MV-4-11 (cell line): ENCODE measurements at regions not wholly inside any gene's neighbourhood (a gene's known extent, or its start where the extent isn't known, plus 50 kb on each side); places are given as distances from the start of the nearest gene placed in this dataset.

Source experiments
- DNase-seq: peaks from one replicate; lab custom pipeline; 2025; lab: John Stamatoyannopoulos, UW

GRCh38 chr3:110227991-110228390 is 843.6 kb upstream of the NECTIN3 start:
- DNase-seq: no peak

DNA sequence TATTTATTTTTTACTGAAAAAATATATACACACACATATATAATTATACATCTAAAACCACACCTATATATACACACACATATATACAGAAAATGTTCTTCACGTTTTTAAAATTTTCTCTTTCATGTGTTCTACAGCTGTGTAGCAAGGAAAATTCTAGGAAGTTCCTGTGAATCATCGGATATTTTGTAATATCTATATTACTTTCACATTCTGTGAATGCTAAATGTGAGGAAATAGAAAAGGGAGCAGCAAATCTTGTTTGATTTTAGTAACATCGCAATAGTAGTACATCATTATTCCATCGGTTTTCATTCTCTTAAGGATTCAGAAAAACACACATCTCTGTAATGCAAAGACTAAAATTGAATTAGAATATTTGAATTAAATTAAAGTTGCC is 836.8 kb upstream of the NECTIN3 start:
- DNase-seq: peak; percentile 39

DNA sequence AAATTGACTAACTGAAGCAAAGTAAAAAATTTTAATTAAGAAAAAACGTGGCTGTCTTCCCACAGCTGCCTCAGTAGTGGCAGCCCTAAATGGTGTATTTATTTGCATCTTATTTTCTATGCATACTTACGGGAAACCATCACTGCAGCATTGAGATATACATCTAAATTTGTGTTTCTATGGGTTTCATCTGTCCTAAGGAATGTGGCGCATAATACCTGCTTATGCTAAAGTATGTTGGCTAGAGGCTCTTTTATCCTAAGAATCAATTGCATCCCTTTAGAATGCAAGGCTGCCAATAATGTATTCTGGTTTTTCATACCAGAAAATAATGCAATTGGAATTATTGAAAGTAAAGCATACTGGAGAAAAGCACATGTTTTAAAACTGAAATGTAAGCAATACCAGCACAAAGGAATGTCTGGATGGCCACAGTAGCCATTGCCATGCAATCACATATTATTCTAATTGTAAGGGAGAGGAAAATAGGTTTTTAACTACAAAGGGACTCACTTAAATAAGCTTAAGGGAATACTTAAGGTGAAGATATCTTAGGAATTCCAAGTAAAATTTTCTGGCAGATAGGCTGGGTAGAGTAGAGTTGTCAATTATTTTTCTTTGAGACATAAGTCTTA is 834.5 kb upstream of the NECTIN3 start:
- DNase-seq: no peak

DNA sequence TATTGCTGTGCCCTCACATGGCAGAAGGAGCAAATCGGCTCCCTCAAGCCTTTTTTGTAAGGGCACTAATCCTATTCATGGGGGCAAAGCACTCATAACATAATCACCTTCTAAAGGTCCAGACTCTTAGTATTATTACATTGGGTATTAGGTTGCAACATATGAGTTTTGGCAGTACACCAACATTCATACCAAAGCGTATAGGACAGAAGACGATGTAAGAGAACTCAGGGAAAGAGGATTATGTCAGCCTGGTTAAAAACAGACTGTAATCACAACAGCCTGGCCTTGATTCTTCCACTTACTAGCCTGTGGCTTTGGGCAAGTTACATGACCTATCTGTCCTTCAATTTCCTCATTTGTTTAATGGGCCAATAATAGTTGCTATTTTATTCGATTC is 828.5 kb upstream of the NECTIN3 start:
- DNase-seq: no peak

DNA sequence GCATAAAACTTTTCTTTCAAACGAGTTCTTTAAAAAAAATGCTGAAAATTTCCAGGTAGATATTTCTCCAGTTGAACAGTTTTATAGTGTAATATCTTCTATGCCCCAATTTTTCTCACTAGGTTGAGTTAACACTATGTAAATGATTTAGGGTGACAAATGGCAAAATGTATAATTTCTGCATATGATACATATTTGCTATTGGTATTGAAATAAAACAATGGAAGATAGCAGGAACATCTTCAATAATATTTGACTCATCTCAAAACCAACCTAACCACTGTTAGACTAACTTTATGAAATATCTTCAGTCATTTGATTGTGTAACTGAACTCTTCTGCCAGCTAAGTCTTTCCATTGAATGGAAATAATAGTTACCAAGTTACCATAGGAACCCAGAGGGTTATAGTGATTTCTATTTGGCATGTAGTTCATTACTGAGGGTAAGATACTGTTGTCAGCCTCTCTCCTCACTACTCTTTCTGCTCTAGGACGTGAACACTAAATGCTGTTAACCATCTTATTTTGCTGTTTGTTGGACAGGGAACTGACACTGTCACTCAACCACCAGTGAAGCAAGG is 824.7 kb upstream of the NECTIN3 start:
- peak; percentile 82 for DNase-seq

DNA sequence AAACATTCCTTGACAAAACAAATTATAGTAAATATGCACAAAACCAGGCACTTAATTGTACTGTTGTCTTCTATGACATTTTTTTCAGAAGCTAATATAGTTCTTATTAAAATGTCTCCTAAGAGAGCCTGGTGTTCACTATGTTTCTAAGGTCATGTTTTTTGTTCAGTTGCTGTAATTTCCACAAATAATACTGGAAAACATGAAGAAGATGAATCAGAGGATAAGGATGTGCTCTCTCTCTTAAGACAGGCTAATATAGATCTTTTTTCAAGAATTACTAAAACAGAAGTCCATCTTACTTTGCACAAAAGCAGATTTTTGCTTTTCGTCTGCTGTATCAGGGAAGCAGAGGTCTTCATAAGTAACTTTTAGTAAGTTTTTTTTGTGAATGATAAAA is 823.0 kb upstream of the NECTIN3 start:
- no peak for DNase-seq

- DNase-seq: no peak
Measured at GRCh38 chr3:110253794-110254193, 817.8 kb upstream of the NECTIN3 start.

DNA sequence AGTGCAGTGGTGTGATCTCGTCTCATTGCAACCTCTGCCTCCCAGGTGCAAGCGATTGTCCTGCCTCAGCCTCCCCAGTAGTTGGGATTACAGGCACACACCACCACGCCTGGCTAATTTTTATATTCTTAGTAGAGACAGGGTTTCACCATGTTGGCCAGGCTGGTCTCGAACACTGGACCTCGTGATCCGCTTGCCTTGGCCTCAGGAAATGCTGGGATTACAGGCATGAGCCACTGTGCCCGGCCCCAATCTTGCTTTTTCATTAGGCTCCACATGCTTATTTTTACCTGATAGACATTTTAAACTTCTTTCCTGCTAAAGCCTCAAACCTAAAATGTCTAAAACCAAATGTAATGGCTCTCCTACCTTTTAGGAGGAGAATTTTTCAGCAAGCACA is 817.0 kb upstream of the NECTIN3 start:
- no peak for DNase-seq

DNA sequence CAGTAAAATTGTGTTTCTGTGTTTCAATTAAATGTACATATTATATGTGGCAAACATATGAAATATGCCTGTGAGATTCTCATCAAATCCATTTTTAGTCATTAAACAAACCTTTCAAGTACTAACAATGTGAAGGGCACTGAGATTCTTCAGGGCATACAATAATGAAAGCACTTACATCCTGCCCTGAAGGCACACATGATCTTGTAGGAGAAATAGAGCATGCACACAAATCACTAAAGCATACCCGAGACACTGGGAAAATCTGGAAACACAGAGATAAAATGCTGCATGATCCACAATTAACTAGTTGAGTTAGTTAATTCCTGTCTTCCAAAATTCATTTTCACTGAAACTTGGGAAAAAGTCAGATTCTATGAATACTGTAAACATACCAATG is 810.5 kb upstream of the NECTIN3 start:
- DNase-seq: no peak

- no peak for DNase-seq
Measured at GRCh38 chr3:110262896-110263295, 808.7 kb upstream of the NECTIN3 start.

DNA sequence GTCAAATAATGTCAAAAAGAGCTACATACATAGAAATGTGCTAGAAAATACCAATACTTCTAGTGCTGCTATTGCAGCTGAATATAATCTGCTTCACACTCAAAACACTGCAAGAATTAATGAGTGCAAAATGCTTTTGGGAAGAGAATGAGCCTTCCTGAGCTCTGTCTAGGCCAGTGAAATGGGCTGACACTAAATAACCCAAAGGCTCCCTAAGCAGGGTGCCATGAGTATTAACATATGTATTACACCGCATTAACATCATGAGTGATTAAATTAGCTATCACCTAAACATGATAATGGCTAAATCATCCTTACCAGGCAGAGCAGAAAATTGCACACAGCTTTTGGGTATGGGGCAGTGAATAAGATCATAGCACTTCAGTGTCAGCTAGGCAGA is 806.3 kb upstream of the NECTIN3 start:
- DNase-seq: no peak

DNA sequence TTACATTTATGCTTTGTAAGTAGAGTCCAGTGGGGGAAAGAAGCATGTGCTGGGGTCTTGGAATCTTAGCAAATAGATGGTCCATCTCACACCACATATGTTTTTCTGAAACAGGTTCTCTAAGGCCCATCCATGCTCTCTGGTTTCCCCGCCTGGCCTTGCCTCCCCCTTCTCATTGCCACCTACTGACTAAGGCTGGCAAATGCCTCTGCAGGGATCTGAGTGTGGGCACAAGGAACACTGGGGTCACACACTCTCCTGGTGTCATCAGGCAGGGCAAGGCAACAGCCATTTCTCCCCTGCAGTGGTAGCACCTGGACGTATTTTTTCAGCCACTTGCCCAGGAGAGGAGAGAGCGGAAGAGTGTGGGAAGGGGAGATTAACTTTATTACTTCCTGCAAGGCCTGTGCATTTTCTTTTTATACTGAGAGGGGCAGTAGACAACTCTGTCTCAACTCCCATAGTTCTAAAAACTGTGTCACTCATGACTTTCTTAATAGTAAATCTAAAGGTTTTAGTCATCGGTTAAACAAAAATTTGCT is 804.2 kb upstream of the NECTIN3 start:
- no peak for DNase-seq

DNA sequence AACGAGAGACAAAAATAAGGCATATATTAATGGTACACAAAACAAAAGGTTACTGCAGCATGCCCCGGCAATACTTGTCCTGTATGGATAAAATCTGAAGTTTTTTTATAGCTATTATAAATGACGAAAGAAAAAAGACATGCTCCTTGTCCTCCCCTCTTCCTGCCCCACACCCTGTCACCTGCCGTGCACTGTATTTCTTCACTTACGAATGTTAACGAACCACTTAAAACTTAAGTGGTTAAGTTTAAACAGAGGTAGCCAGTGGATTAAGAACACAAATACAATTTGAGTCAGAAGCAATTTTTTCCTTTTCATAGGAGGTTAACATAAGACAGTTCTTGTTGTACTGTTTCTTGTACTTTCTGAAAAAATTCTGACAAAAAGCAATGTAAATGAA is 799.1 kb upstream of the NECTIN3 start:
- no peak for DNase-seq

DNA sequence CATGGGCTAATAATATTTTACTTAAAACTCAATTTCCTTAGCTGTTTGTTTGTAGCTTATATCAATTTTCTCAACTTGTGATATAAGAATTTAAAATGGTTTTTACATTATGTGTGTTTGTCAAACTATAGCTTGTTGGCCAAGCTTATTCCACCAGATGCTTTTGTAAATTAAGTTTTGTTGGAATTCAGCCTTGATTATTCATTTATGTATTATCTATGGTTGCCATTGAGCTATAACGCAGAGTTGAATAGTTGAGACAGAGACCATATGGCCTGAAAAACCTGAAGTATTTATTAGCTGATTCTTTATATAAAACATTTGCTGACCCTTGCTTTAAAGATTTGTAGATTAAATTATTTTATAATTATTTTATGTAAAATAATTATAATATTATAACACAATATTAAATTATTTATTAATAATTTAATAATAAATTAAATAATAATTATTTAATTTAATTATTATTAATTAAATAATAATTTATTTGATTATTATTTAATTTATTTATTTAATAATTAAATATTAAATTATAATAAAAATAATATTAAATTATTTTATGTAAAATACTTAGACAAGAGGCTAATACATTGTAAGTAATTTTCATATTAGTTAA is 779.6 kb upstream of the NECTIN3 start:
- DNase-seq: no peak

DNA sequence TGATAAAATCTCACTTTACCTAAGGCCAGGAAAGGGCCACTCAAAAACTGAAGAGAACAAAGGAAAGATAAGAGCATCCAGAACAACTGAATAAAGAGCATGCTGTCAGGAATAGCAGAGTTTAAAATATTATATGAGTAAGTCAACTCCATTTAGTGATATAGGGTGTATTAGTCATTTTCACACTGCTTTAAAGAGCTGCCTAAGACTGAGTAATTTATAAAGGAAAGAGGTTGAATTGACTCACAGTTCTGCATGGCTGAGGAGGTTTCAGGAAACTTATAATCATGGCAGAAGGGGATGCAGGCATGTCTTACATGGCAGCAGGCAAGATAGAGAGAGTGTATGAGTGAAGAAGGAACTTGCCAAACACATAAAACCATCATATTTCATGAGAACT is 778.0 kb upstream of the NECTIN3 start:
- DNase-seq: no peak

GRCh38 chr3:110296885-110297284 is 774.7 kb upstream of the NECTIN3 start:
- DNase-seq: no peak

- no peak for DNase-seq
Measured at GRCh38 chr3:110301781-110302180, 769.8 kb upstream of the NECTIN3 start.

DNA sequence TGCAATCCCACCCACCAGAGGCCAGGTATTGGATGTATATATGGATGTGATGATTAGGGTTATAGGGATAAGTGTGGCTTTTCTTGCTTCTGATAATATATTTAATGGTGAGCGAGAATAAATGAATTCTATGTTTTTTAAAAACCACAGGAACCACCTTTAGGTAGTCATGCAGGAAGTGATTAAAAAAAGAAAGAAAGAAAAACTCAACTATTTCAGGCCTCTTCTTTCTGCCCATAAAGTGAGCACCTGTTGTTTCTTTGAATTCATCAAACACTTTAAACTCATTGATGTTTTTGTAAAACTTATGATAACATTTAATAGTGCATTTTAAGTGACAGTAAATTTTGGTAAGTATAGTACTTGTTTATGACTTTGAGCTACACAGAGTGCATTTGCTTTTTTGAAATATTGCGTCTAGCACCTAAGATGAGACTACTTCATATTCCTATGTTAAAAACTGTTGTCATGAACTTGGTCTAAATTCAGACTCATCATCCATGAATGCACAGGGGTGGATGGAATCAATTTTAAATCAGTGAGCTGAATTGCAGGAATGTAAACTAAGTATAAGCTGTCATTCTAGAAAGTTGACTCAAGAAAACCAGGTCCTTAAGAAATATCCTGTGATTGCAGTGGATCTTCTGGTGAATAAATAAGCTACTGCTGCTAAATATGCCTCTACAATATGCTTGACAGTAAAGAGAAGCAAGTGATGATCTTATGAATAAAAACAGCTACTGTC is 764.4 kb upstream of the NECTIN3 start:
- no peak for DNase-seq

DNA sequence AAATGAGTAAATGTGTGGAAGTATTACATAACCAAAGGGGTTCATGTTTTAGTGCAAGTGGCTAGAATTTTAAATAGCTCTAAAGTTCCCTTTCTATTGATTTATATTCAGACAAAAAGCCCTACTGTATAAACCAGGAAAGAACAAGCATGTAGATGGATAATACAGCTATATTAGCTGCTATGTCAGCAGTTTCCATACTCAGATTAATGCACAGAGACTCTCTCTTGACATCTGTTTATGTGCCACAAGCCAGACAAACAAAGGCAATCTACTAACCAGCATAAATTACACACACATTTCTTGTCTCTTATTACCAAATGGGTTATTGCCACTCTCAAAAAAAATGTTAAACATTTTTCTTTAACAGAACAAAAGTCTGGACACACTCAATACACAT is 760.1 kb upstream of the NECTIN3 start:
- peak; percentile 78 for DNase-seq

- peak; percentile 55 for DNase-seq
Measured at GRCh38 chr3:110314512-110315114, 757.0 kb upstream of the NECTIN3 start.

GRCh38 chr3:110318108-110318507 is 753.5 kb upstream of the NECTIN3 start:
- no peak for DNase-seq

DNA sequence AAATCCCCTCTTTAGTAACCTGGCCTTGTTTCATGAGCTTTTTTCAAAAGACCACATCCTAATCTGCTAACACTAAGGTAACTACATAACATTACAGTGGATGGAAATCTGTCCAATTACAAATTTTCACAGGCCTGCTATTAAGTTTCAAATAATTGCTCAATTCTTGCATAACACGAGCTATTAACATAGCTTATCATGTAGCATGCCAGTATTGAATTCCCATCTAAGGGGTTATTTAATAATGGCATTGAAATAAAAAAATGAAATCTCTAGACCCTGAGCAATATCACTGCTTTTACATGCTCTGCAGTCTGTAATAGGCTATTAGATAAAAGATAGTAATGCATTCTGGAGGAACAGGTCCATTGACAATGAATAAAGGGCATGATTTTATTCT is 748.3 kb upstream of the NECTIN3 start:
- DNase-seq: no peak
